K562 (cell line): ENCODE measurements at regions not wholly inside any gene's neighbourhood (a gene's known extent, or its start where the extent isn't known, plus 50 kb on each side); places are given as distances from the start of the nearest gene placed in this dataset.
A peak's percentile ranks its signal among the peaks of the same experiment; 100 is the strongest.

Source experiments
- ATAC-seq: fragments of 200-7000 bp; cut with Tn5 transposase; 3 replicates; pipeline ENCODE4 v1.9.1; 2020; ENCODE audit warnings: moderate library complexity
- BruUV-seq: library from RNA; stranded (reverse); fragments of 400-500 nt; replicated peaks from 2 replicates; lab custom pipeline; 2021; lab: Mats Ljungman, UMichigan
- CTCF ChIA-PET: fragments of 300-600 bp; formaldehyde crosslinking; extraction: SDS; loops from one replicate; lab custom pipeline; 2021; ENCODE audit warnings: low intra/inter-chr PET ratio; lab: Yijun Ruan, JAX
- POLR2A ChIA-PET: fragments of 300-600, 350-650 bp; sonication (Branson Sonifier 250); formaldehyde crosslinking; extraction: SDS; loops from one replicate; lab custom pipeline; 2021; ENCODE audit warnings: antibody characterized with exemption, inconsistent platforms; lab: Yijun Ruan, JAX
- DNase-seq, 4 experiments: peaks; one replicate each; pipeline versions ENCODE4 v3.0.0 to v3.0.0-alpha.2; 2011 to 2018; ENCODE audit warnings: low spot score in 3 of 4, mixed read lengths in 3 of 4; ENCODE audit errors: extremely low read depth in 1 of 4
- FAIRE-seq: peaks from 2 replicates; lab custom pipeline; 2011; peaks lifted over from hg19 to GRCh38; lab: Jason Lieb, UNC
- H2AFZ ChIP-seq: 2 replicates; pipeline ENCODE4 v1.6.0; 2011; ENCODE audit warnings: low read depth, low read length, control low read depth, inconsistent platforms
- H3K27ac ChIP-seq: fragments of 200-600 bp; 3 replicates; pipeline ENCODE4 v1.8.0; 2011; ENCODE audit warnings: low read depth, mild to moderate bottlenecking, control low read depth, inconsistent platforms, low read length, moderate library complexity, mixed read lengths; ENCODE audit errors: extremely low read depth
- H3K27me3 ChIP-seq, 2 experiments: fragments of 300-600 bp in 1 of 2; 2 replicates in 1 of 2; 3 replicates in 1 of 2; pipeline versions ENCODE4 v1.6.0 to v1.8.0; 2011; ENCODE audit warnings: inconsistent platforms in 2 of 2, low read length in 2 of 2, mild to moderate bottlenecking in 1 of 2, mixed read lengths in 1 of 2, moderate library complexity in 1 of 2; ENCODE audit not compliant: control insufficient read depth in 2 of 2, insufficient read depth in 2 of 2
- H3K36me3 ChIP-seq: fragments of 300-600 bp; 3 replicates; pipeline ENCODE4 v1.8.0; 2011; ENCODE audit warnings: mild to moderate bottlenecking, low read length, inconsistent platforms; ENCODE audit not compliant: control insufficient read depth, insufficient read depth
- H3K4me1 ChIP-seq, 2 experiments: fragments of 200-600 bp in 1 of 2; replicated peaks in 1 of 2; 2 replicates in 1 of 2; 3 replicates in 1 of 2; pipeline versions ENCODE4 v1.5.1 to v1.8.0; 2011; ENCODE audit warnings: inconsistent platforms in 2 of 2, low read length in 2 of 2, mild to moderate bottlenecking in 1 of 2, mixed read lengths in 1 of 2, moderate library complexity in 1 of 2; ENCODE audit not compliant: control insufficient read depth in 2 of 2, insufficient read depth in 2 of 2
- H3K4me2 ChIP-seq: 2 replicates; pipeline ENCODE4 v1.6.1; 2011; ENCODE audit warnings: low read length, control low read depth, inconsistent platforms, mixed read lengths; ENCODE audit not compliant: insufficient read depth
- H3K4me3 ChIP-seq: fragments of 200-600 bp; sonication (generic), shearing (Covaris generic); 2 replicates; pipeline ENCODE4 v1.5.1; 2016; ENCODE audit warnings: control low read depth, inconsistent platforms
- H3K79me2 ChIP-seq: fragments of 200-600 bp; 3 replicates; pipeline ENCODE4 v1.8.0; 2011; ENCODE audit warnings: low read length, inconsistent platforms; ENCODE audit not compliant: control insufficient read depth, insufficient read depth
- H3K9ac ChIP-seq, 2 experiments: 2 replicates each; pipeline versions ENCODE4 v1.6.0 to v1.6.1; 2011; ENCODE audit warnings: low read depth in 2 of 2, low read length in 2 of 2, control low read depth in 1 of 2, inconsistent platforms in 1 of 2, mild to moderate bottlenecking in 1 of 2, mixed read lengths in 1 of 2; ENCODE audit not compliant: insufficient read depth in 1 of 2
- H3K9me1 ChIP-seq: one replicate; pipeline ENCODE4 v1.6.0; 2011; ENCODE audit warnings: inconsistent platforms, mild to moderate bottlenecking, low read length, moderate library complexity; ENCODE audit not compliant: control insufficient read depth, insufficient read depth
- H3K9me3 ChIP-seq: replicated peaks from 2 replicates; pipeline ENCODE4 v1.5.1; 2011; ENCODE audit warnings: low read depth, low read length, inconsistent platforms; ENCODE audit not compliant: control insufficient read depth, insufficient read depth
- H4K20me1 ChIP-seq: replicated peaks from 2 replicates; pipeline ENCODE4 v1.6.1; 2011; ENCODE audit warnings: low read length, inconsistent platforms, mixed read lengths; ENCODE audit not compliant: control insufficient read depth, insufficient read depth
- EGR1 ChIP-seq: fragments of 450-650 bp; conservative IDR thresholded peaks from 2 replicates; pipeline ENCODE4 v1.6.1; 2017; ENCODE audit warnings: mild to moderate bottlenecking
- EZH2 ChIP-seq: IDR thresholded peaks from 2 replicates; pipeline ENCODE4 v1.6.1; 2012; ENCODE audit warnings: low read depth, mild to moderate bottlenecking, inconsistent platforms, low read length, borderline replicate concordance
- FIP1L1 ChIP-seq: fragments of 200-400 bp; formaldehyde crosslinking; IDR thresholded peaks from 2 replicates; pipeline ENCODE4 v1.6.1; 2018; ENCODE audit warnings: mild to moderate bottlenecking, low read depth, low read length; ENCODE audit not compliant: poor library complexity, severe bottlenecking
- FOXJ3 ChIP-seq: sonication (generic); formaldehyde crosslinking; IDR thresholded peaks from 2 replicates; pipeline ENCODE4 v1.4.0; 2020; ENCODE audit warnings: mild to moderate bottlenecking, missing genetic modification reagents
- FOXM1 ChIP-seq, 2 experiments: fragments of 450-650 bp in 1 of 2; sonication (generic) in 1 of 2; formaldehyde crosslinking in 1 of 2; IDR thresholded peaks; 2 replicates each; pipeline versions ENCODE4 v1.6.1 to v1.9.0; 2017 to 2022; ENCODE audit warnings: low read depth in 2 of 2, mild to moderate bottlenecking in 2 of 2, missing genetic modification reagents in 1 of 2, moderate library complexity in 1 of 2
- HMGN3 ChIP-seq: IDR thresholded peaks from 2 replicates; pipeline ENCODE4 v1.6.1; 2011; ENCODE audit warnings: borderline replicate concordance, low read depth, mild to moderate bottlenecking, mixed read lengths, low read length; ENCODE audit not compliant: insufficient read length; ENCODE audit errors: extremely low read depth
- KAT8 ChIP-seq: fragments of 450-650 bp; IDR thresholded peaks from 2 replicates; pipeline ENCODE4 v1.6.1; 2016; ENCODE audit warnings: low read depth, mild to moderate bottlenecking
- NR4A1 ChIP-seq, 2 experiments: fragments of 250-450 bp in 1 of 2; fragments of 450-650 bp in 1 of 2; sonication (Bioruptor Pico) in 1 of 2; IDR thresholded peaks; 2 replicates each; pipeline versions ENCODE4 v1.4.0 to v1.6.1; 2016 to 2020; ENCODE audit warnings: mild to moderate bottlenecking in 2 of 2, missing compliant biosample characterization in 1 of 2, missing genetic modification characterization in 1 of 2, moderate library complexity in 1 of 2
- SMC3 ChIP-seq: conservative IDR thresholded peaks from 2 replicates; pipeline ENCODE4 v1.6.1; 2011; ENCODE audit warnings: low read depth, low read length, improper control_type of control experiment; ENCODE audit not compliant: insufficient read depth
- SRSF9 ChIP-seq: fragments of 200-400 bp; formaldehyde crosslinking; IDR thresholded peaks from 2 replicates; pipeline ENCODE4 v1.6.1; 2017; ENCODE audit warnings: low read depth, low read length, borderline replicate concordance
- WHSC1 ChIP-seq: IDR thresholded peaks from one replicate; pipeline ENCODE4 v1.6.1; 2012; ENCODE audit warnings: low read length, control low read depth, inconsistent platforms
- ZNF282 ChIP-seq: sonication (generic); formaldehyde crosslinking; IDR thresholded peaks from 2 replicates; pipeline ENCODE4 v1.8.1; 2023; ENCODE audit warnings: missing genetic modification reagents
- ZNF75A ChIP-seq: fragments of 450-650 bp; formaldehyde crosslinking; IDR thresholded peaks from 2 replicates; pipeline ENCODE4 v1.4.0; 2020; ENCODE audit warnings: mild to moderate bottlenecking
- WGBS: fragments of 100-300 bp; shearing (Covaris generic); methylation state at CpG from one replicate; pipeline ENCODE4 v1.1.6; 2016; ENCODE audit warnings: low coverage, mixed read lengths; ENCODE audit not compliant: insufficient coverage; ENCODE audit errors: missing lambda C conversion rate; 5-methylcytosine and 5-hydroxymethylcytosine counted together
- in situ Hi-C: fragments of 300-500 bp; cut with MboI; formaldehyde crosslinking; loops from 4 replicates; pipeline ENCODE4 v1.15.0; 2018; ENCODE audit warnings: inconsistent platforms, mixed read lengths
- intact Hi-C: fragments of 100-400 bp; cut with micrococcal nuclease; formaldehyde crosslinking; loops from 2 replicates; pipeline ENCODE4 v1.14.2; 2022
- TF ChIP-seq, protein P1 (sequence below): fragments of 450-650 bp; formaldehyde crosslinking; IDR thresholded peaks from 2 replicates; pipeline ENCODE4 v1.4.0; 2020; ENCODE audit warnings: mild to moderate bottlenecking, mixed read lengths

DNA sequence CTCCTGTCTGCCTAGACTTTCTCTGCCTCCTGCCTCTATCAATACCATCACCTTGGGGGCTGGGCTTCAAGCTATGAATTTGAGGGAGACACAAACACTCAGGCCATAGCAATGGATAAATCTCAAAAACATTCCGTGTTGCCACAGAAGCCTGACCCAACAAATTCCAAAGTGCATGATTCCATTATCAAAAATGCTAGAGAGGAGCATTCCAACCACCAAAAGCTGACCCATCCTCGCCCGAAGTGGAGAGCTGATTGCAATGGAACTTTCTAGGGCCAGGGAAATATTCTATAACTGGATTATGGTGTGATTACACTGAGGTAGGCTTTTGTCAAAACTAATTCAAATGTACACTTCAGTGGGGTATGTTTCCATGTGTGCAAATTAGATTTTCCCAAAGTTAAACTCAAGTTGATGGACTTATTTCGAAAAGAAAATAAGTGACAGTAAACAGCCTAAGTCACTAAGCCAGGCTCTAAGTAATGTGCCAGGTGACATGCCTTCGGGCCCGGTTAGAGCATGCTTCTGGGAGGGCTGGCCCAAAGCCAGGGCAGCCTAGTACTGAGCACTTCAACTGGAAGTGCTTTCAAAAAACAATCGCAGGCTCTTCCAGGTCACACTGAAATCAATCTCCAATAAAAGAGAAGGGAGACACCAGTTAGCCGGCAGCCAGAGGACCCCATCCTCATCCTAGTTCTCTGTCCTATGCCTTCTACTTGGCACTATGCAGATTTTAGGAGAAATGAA lies 142.3 kb downstream of the TBXT start:
- in situ Hi-C loops = no loop called here
- ATAC-seq (peak; percentile 36; the same call in 1 of the 3 replicates), FAIRE-seq (no peak), DNase-seq (no peak)
- H3K4me1 ChIP-seq = no peaks in the 10 kb centered on the region
- no peaks in the 10 kb centered on the region for H3K9me1 ChIP-seq
- H3K4me3 ChIP-seq = no peak overlapping the region
- H3K4me2 ChIP-seq = no peak overlapping the region
- H3K79me2 ChIP-seq = no peaks in the 10 kb centered on the region
- H3K9ac ChIP-seq = no peak overlapping the region
- BruUV-seq = no TSS peak
- no peaks in the 10 kb centered on the region for H3K27me3 ChIP-seq
- no peak overlapping the region for H3K27ac ChIP-seq
- WGBS = 1% methylated on average over 8 of the region's 8 CpGs
- intact Hi-C loops = no loop called here
- H3K9me3 ChIP-seq = no peaks in the 10 kb centered on the region
- CTCF ChIA-PET = no interaction called here
- POLR2A ChIA-PET = interaction anchor here (0.6 kb wide), 1 partner anchor 95 kb away, joined by 3 read pairs; no protein-coding TSS in a partner anchor
- no peaks in the 10 kb centered on the region for H3K36me3 ChIP-seq
- no peak overlapping the region for H2AFZ ChIP-seq
- H4K20me1 ChIP-seq = no peaks in the 10 kb centered on the region
- TF ChIP-seq, protein P1, sequence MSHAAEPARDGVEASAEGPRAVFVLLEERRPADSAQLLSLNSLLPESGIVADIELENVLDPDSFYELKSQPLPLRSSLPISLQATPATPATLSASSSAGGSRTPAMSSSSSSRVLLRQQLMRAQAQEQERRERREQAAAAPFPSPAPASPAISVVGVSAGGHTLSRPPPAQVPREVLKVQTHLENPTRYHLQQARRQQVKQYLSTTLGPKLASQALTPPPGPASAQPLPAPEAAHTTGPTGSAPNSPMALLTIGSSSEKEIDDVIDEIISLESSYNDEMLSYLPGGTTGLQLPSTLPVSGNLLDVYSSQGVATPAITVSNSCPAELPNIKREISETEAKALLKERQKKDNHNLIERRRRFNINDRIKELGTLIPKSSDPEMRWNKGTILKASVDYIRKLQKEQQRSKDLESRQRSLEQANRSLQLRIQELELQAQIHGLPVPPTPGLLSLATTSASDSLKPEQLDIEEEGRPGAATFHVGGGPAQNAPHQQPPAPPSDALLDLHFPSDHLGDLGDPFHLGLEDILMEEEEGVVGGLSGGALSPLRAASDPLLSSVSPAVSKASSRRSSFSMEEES = no peak
- TF ChIP-seq KAT8 (no peak), SMC3 (no peak), NR4A1 (CRISPR knock-in tag; IDR thresholded peaks at IDR 0.05) (no peak), NR4A1 (tag; IDR thresholded peaks at IDR 0.05) (no peak), EGR1 (no peak), FIP1L1 (no peak), EZH2 (no peak), ZNF75A (CRISPR knock-in tag) (no peak), SRSF9 (no peak), ZNF282 (CRISPR knock-in tag) (no peak), FOXJ3 (no peak), HMGN3 (no peak), WHSC1 (no peak), FOXM1 (IDR thresholded peaks at IDR 0.05; ENCODE audit: low read depth) (no peak), FOXM1 (CRISPR knock-in tag; IDR thresholded peaks at IDR 0.05; ENCODE audit: low read depth) (no peak)
